HUES48 (cell line): ENCODE measurements at regions not wholly inside any gene's neighbourhood (a gene's known extent, or its start where the extent isn't known, plus 50 kb on each side); places are given as distances from the start of the nearest gene placed in this dataset.

Experiments used
- H3K27ac ChIP-seq: one replicate; pipeline ENCODE4 v1.7.0; 2013; ENCODE audit warnings: low read depth, low read length, inconsistent platforms
- H3K27me3 ChIP-seq: 2 replicates; pipeline ENCODE4 v1.6.1; 2013; ENCODE audit warnings: mild to moderate bottlenecking, low read length; ENCODE audit not compliant: control insufficient read depth, insufficient read depth
- H3K36me3 ChIP-seq: 2 replicates; pipeline ENCODE4 v1.6.1; 2013; ENCODE audit warnings: low read length; ENCODE audit not compliant: control insufficient read depth, insufficient read depth
- H3K4me1 ChIP-seq: 2 replicates; pipeline ENCODE4 v1.6.1; 2013; ENCODE audit warnings: mild to moderate bottlenecking, low read length; ENCODE audit not compliant: control insufficient read depth, insufficient read depth
- H3K4me3 ChIP-seq: 2 replicates; pipeline ENCODE4 v1.5.1; 2013; ENCODE audit warnings: mild to moderate bottlenecking, low read depth, low read length
- H3K9ac ChIP-seq: 2 replicates; pipeline ENCODE4 v1.6.1; 2013; ENCODE audit warnings: mild to moderate bottlenecking, low read depth, low read length, moderate library complexity
- H3K9me3 ChIP-seq: 2 replicates; pipeline ENCODE4 v1.6.1; 2013; ENCODE audit warnings: low read length; ENCODE audit not compliant: control insufficient read depth, insufficient read depth

GRCh38 chr5:71794061-71794695 lies 75.1 kb downstream of the CARTPT start:
- Histone ChIP-seq H3K27ac (no peak overlapping the region), H3K9me3 (peaks cover 5% of the 10 kb centered on the region; the same call in 1 of the 2 replicates), H3K36me3 (no peaks in the 10 kb centered on the region), H3K27me3 (no peaks in the 10 kb centered on the region), H3K9ac (no peak overlapping the region), H3K4me3 (no peak overlapping the region), H3K4me1 (no peaks in the 10 kb centered on the region)

GRCh38 chr5:71802673-71803072 lies 83.6 kb downstream of the CARTPT start:
- Histone ChIP-seq H3K36me3 (no peaks in the 10 kb centered on the region), H3K27me3 (no peaks in the 10 kb centered on the region), H3K4me3 (no peak overlapping the region), H3K4me1 (peaks cover 24% of the 10 kb centered on the region), H3K27ac (no peak overlapping the region), H3K9me3 (no peaks in the 10 kb centered on the region), H3K9ac (no peak overlapping the region)

GRCh38 chr5:71806711-71807110 lies 87.6 kb downstream of the CARTPT start:
- Histone ChIP-seq H3K36me3 (no peaks in the 10 kb centered on the region), H3K27me3 (no peaks in the 10 kb centered on the region), H3K9ac (no peak overlapping the region), H3K4me1 (peaks cover 48% of the 10 kb centered on the region), H3K9me3 (no peaks in the 10 kb centered on the region), H3K27ac (peak overlapping the region; percentile 86), H3K4me3 (no peak overlapping the region)

GRCh38 chr5:71807909-71808308 lies 88.8 kb downstream of the CARTPT start:
- H3K27ac ChIP-seq, result no peak overlapping the region
- no peaks in the 10 kb centered on the region for H3K27me3 ChIP-seq
- no peak overlapping the region for H3K4me3 ChIP-seq
- H3K9me3 ChIP-seq, result no peaks in the 10 kb centered on the region
- no peaks in the 10 kb centered on the region for H3K36me3 ChIP-seq
- peaks cover 48% of the 10 kb centered on the region for H3K4me1 ChIP-seq
- H3K9ac ChIP-seq, result no peak overlapping the region

- Histone ChIP-seq H3K27ac (no peak overlapping the region), H3K36me3 (no peaks in the 10 kb centered on the region), H3K9me3 (no peaks in the 10 kb centered on the region), H3K4me3 (no peak overlapping the region), H3K9ac (no peak overlapping the region), H3K27me3 (no peaks in the 10 kb centered on the region), H3K4me1 (peaks cover 48% of the 10 kb centered on the region)
Measured at GRCh38 chr5:71809446-71809845, 90.4 kb downstream of the CARTPT start.

GRCh38 chr5:71810023-71810422 lies 90.9 kb downstream of the CARTPT start:
- Histone ChIP-seq H3K4me1 (peaks cover 48% of the 10 kb centered on the region), H3K9ac (no peak overlapping the region), H3K36me3 (no peaks in the 10 kb centered on the region), H3K27ac (no peak overlapping the region), H3K9me3 (no peaks in the 10 kb centered on the region), H3K27me3 (no peaks in the 10 kb centered on the region), H3K4me3 (no peak overlapping the region)

- no peaks in the 10 kb centered on the region for H3K36me3 ChIP-seq
- peaks cover 45% of the 10 kb centered on the region for H3K4me1 ChIP-seq
- no peak overlapping the region for H3K27ac ChIP-seq
- no peak overlapping the region for H3K4me3 ChIP-seq
- H3K27me3 ChIP-seq, result no peaks in the 10 kb centered on the region
- H3K9me3 ChIP-seq, result no peaks in the 10 kb centered on the region
- no peak overlapping the region for H3K9ac ChIP-seq
Measured at GRCh38 chr5:71810471-71811195, 91.6 kb downstream of the CARTPT start.

- Histone ChIP-seq H3K4me3 (no peak overlapping the region), H3K9me3 (no peaks in the 10 kb centered on the region)
Measured at GRCh38 chr5:71811779-71812178, 92.7 kb downstream of the CARTPT start.

GRCh38 chr5:71816307-71816706 lies 97.2 kb downstream of the CARTPT start:
- no peaks in the 10 kb centered on the region for H3K4me1 ChIP-seq
- H3K36me3 ChIP-seq, result no peaks in the 10 kb centered on the region

More at GRCh38 chr5:71811779-71812178, 92.7 kb downstream of the CARTPT start:
- Histone ChIP-seq H3K4me1 (peaks cover 33% of the 10 kb centered on the region), H3K27me3 (no peaks in the 10 kb centered on the region), H3K27ac (no peak overlapping the region), H3K9ac (no peak overlapping the region), H3K36me3 (no peaks in the 10 kb centered on the region)

GRCh38 chr5:71817891-71818290 lies 98.8 kb downstream of the CARTPT start:
- no peaks in the 10 kb centered on the region for H3K4me1 ChIP-seq
- H3K36me3 ChIP-seq, result no peaks in the 10 kb centered on the region
- H3K4me3 ChIP-seq, result no peak overlapping the region
- H3K27me3 ChIP-seq, result no peaks in the 10 kb centered on the region
- no peak overlapping the region for H3K9ac ChIP-seq
- no peak overlapping the region for H3K27ac ChIP-seq
- H3K9me3 ChIP-seq, result no peaks in the 10 kb centered on the region

More at GRCh38 chr5:71816307-71816706, 97.2 kb downstream of the CARTPT start:
- Histone ChIP-seq H3K27ac (no peak overlapping the region), H3K27me3 (no peaks in the 10 kb centered on the region), H3K9me3 (no peaks in the 10 kb centered on the region), H3K4me3 (no peak overlapping the region), H3K9ac (no peak overlapping the region)

GRCh38 chr5:71821029-71821428 lies 102.0 kb downstream of the CARTPT start:
- peaks cover 4% of the 10 kb centered on the region; the same call in 1 of the 2 replicates for H3K9me3 ChIP-seq
- no peaks in the 10 kb centered on the region for H3K4me1 ChIP-seq
- H3K27me3 ChIP-seq, result no peaks in the 10 kb centered on the region
- H3K4me3 ChIP-seq, result no peak overlapping the region
- no peak overlapping the region for H3K9ac ChIP-seq
- H3K27ac ChIP-seq, result no peak overlapping the region
- no peaks in the 10 kb centered on the region for H3K36me3 ChIP-seq
